ENCODE measurements at regions not wholly inside any gene's neighbourhood (a gene's known extent, or its start where the extent isn't known, plus 50 kb on each side); places are given as distances from the start of the nearest gene placed in this dataset.

DNA sequence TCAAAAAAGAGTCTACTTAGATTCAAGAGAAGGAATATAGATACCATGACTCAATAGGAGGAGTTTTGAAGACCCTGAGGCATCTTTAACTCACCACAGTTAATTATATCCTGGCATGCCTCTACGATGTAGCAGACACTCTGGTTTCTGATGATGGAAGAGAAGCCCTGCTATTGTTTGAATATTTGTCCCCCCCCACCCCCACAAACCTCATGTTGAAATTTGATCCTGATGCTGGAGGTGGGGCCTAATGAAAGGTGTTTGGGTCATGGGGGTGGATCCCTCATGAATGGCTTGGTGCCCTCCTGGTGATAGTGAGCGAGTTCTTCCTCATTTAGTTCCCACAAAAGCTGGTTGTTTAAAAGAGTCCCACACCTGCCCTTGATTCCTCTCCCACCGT is 147.9 kb upstream of the TBCA start:
- no peak for DNase-seq
- TF ChIP-seq GATA1 (IDR thresholded peaks at IDR 0.05; ENCODE audit: low read depth, low read length) = no peak

GRCh38 chr5:77923666-77924065 is 147.5 kb upstream of the TBCA start:
- no peak for TF ChIP-seq POLR2A (IDR thresholded peaks at IDR 0.05; ENCODE audit: low read length)
- no peak for TF ChIP-seq GATA1 (IDR thresholded peaks at IDR 0.05; ENCODE audit: low read depth, low read length)
- no peak for DNase-seq

DNA sequence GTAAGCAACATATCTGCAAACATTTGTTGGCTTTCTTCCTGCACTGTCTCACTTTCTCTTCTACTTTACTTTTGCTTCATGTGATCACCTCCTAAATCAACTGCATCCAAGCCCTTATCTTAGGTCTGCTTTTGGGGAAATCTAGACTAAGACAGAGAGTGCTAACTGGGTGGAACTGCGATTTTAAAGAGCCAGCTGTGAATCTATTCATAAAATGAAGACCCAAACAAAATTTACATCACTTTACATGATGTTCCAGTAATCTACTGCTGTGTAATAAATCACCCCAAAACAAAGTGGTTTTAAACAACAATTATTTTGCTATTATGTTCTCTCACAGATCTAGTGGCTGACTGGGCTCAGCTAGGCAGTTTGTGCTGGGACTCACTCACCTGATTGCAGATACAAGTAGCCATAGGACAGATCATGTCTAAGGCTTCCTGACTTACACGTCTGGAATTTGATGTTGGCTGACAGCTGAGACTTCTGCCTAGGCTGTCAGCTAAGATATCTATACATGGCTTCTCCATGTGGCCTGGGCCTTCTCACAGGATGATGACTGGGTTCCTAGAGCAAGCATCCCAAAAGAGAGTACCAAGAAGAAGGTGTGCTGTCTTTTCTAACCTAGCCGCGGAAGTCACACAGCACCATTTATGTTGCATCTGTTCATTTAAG is 145.1 kb upstream of the TBCA start:
- no peak for TF ChIP-seq POLR2A (IDR thresholded peaks at IDR 0.05; ENCODE audit: low read length)
- TF ChIP-seq GATA1 (IDR thresholded peaks at IDR 0.05; ENCODE audit: low read depth, low read length) = no peak
- no peak for DNase-seq

DNA sequence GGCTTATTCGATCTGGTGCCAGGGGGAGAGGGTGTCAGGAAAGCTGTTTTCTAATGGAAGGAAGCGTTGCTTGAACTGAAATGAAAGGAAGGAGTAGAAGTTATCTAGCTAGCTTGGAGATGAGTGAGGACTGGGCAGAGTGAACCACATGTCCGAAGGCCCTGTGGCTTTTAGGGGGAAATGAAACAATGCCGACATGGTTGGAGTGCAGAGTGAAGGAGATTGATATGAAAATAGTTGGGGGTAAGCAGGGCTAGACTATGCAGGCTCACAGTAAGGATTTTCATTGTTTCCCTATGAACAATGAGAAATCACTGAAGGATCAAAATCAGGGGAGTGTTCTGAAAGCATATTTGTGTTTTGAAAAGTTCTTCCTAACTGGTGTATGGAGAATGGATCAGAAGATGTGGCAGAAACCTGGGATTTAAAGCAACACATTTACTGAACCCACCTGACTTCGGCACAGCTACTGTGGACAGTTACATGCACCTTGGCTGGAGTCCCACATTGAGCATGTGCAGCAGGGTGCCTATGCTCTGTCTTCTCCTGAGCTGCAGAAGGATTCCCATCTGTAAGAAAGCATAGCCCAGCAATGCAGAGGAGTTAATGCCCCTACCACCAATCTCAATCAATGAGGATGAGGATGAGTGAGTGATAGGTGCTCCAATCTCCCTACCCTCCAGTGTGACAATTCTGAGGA is 144.4 kb upstream of the TBCA start:
- TF ChIP-seq GATA1 (IDR thresholded peaks at IDR 0.05; ENCODE audit: low read depth, low read length) (no peak), POLR2A (IDR thresholded peaks at IDR 0.05; ENCODE audit: low read length) (no peak)

GRCh38 chr5:77915346-77915745 is 139.2 kb upstream of the TBCA start:
- no peak for DNase-seq

More for the DNA sequence above, 144.4 kb upstream of the TBCA start:
- DNase-seq = no peak

DNA sequence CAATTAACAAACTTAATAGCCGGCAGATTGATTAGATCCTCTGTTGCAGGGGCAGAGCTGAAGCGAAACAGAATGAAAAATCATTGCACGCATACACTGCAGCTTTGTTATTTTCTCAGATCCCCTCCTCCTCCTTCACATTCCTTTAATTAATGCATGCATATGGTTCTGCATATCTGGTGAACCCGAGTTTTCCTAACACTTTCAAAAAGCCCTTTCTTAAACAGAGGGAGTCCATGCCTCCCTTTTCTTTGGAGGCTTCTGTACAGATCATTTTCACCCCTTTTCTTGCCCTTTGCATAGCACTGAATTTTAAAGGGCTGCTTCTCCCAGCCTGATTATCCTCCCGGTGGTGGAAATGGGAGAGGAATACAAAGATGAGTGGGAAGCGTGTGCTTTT is 136.6 kb upstream of the TBCA start:
- TF ChIP-seq GATA1 (IDR thresholded peaks at IDR 0.05; ENCODE audit: low read depth, low read length) = no peak
- no peak for TF ChIP-seq POLR2A (IDR thresholded peaks at IDR 0.05; ENCODE audit: low read length)
- no peak for DNase-seq

More at GRCh38 chr5:77915346-77915745, 139.2 kb upstream of the TBCA start:
- TF ChIP-seq GATA1 (IDR thresholded peaks at IDR 0.05; ENCODE audit: low read depth, low read length) (no peak), POLR2A (IDR thresholded peaks at IDR 0.05; ENCODE audit: low read length) (no peak)

DNA sequence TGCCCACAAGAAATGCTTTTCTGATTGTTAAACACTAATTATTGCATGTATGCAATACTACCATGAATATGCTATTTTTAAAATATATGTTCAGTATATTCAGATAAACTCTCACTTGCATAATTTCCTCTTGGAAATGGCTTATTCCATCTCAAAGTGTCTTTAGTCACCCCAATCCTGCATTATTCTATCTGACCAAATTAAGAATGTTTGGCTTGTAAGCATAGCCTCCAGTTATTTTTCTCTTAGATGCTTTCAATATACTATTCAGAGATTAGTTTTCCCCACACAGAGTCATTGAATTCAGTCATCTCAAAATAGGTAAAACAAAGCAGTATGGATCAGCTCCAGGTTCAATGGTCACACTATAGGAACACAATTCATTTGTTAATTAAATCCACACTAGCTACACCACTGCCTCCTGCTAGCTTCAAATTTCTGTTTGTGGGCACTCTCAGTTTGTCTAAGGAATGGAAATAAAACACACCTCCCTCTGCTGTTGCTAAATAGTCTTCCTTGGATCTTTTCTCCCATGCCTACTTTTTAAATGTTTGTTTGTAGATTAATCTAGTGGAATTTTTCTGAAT is 134.6 kb upstream of the TBCA start:
- no peak for TF ChIP-seq POLR2A (IDR thresholded peaks at IDR 0.05; ENCODE audit: low read length)
- TF ChIP-seq GATA1 (IDR thresholded peaks at IDR 0.05; ENCODE audit: low read depth, low read length) = no peak
- no peak for DNase-seq

GRCh38 chr5:77909237-77909636 is 133.1 kb upstream of the TBCA start:
- TF ChIP-seq POLR2A (IDR thresholded peaks at IDR 0.05; ENCODE audit: low read length) = no peak
- TF ChIP-seq GATA1 (IDR thresholded peaks at IDR 0.05; ENCODE audit: low read depth, low read length) = no peak
- no peak for DNase-seq

DNA sequence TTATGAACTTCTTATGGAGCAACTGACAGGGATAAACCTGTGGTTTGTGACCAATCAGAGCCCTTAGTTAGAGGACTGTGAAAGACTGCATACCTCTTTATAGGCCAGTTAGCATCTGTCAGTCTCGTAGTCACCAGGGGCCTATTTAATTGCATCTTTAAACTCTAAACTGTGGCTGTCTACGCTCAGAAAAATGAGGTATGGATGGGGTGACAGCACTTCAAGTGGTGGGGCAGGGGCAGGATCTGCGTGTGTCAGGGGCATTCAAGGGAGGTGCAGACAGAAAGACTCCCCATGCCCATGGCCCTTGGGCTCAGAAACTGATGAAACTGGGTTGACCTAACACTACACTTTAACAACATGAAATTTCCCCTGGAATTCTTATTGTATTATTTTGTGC is 132.6 kb upstream of the TBCA start:
- TF ChIP-seq GATA1 (IDR thresholded peaks at IDR 0.05; ENCODE audit: low read depth, low read length) = no peak
- TF ChIP-seq POLR2A (IDR thresholded peaks at IDR 0.05; ENCODE audit: low read length) = no peak
- no peak for DNase-seq

- no peak for TF ChIP-seq GATA1 (IDR thresholded peaks at IDR 0.05; ENCODE audit: low read depth, low read length)
- no peak for DNase-seq
Measured at GRCh38 chr5:77907786-77908185, 131.6 kb upstream of the TBCA start.

DNA sequence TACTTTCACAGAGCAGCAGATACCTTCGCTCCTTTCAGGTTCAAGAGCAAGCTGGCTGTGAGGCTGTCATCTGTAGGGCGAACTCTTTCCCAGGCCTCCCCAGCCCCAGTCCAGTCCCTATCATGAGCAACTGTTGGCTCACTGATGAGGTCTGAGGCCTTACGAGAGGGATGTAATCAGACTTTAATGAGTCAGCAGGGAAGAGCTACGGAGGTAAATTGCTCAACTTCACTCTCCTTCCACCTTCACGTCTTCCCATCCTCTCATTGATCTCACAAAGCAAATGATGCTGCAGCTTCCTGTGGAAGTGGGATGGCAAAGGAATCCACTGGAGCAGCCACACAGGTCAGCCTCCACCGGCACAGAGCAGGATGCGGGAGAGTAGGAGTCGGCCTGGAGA is 130.7 kb upstream of the TBCA start:
- DNase-seq = peak in 1 of 2 experiments; percentile 50
- TF ChIP-seq POLR2A (IDR thresholded peaks at IDR 0.05; ENCODE audit: low read length) = no peak
- no peak for TF ChIP-seq GATA1 (IDR thresholded peaks at IDR 0.05; ENCODE audit: low read depth, low read length)

GRCh38 chr5:77904362-77904761 is 128.2 kb upstream of the TBCA start:
- no peak for DNase-seq
- TF ChIP-seq GATA1 (IDR thresholded peaks at IDR 0.05; ENCODE audit: low read depth, low read length) (no peak), POLR2A (IDR thresholded peaks at IDR 0.05; ENCODE audit: low read length) (no peak)

DNA sequence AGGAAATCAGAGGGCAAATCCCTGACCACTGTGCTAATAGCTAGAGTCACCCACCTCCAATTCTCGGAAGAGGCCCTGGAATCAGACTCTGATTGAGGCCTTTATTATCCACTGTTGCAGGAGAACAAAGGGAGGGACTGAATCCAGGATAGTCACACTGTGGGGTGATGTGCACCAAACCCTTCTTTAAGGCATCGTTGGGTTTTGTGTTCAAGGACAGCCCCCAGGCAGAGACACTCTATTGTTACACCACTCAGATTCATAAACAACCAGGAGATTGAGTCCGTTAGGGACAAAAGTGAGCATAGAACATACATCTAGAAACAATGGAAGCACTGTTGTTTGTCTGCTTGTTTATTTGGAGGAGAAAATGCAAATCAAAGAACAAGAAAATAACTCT is 124.6 kb upstream of the TBCA start:
- no peak for DNase-seq
- TF ChIP-seq POLR2A (IDR thresholded peaks at IDR 0.05; ENCODE audit: low read length) (no peak), GATA1 (IDR thresholded peaks at IDR 0.05; ENCODE audit: low read depth, low read length) (no peak)

GRCh38 chr5:77898385-77898784 is 122.2 kb upstream of the TBCA start:
- TF ChIP-seq POLR2A (IDR thresholded peaks at IDR 0.05; ENCODE audit: low read length) (no peak), GATA1 (IDR thresholded peaks at IDR 0.05; ENCODE audit: low read depth, low read length) (no peak)
- DNase-seq = no peak

DNA sequence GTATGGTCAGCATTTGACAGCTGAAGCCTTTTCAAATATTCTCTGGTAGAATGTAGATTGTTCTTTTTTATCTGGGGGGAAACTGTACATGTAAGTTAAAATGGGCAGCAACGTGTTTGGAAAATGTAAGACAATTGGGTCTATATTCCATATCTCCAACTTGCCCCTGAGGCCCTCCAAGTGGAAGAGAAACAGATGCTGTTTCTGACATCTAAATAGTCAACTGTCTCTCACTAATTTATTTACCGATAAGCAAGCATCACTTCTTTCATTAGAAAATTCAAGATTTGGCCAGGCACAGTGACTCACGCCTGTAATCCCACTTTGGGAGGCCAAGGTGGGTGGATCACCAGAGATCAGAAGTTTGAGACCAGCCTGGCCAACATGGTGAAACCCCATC is 120.2 kb upstream of the TBCA start:
- no peak for DNase-seq

More for the DNA sequence above, 120.2 kb upstream of the TBCA start:
- TF ChIP-seq GATA1 (IDR thresholded peaks at IDR 0.05; ENCODE audit: low read depth, low read length) (no peak), POLR2A (IDR thresholded peaks at IDR 0.05; ENCODE audit: low read length) (no peak)

Measured in erythroblast (primary cell).